HCT116 (cell line): ENCODE measurements at regions not wholly inside any gene's neighbourhood (a gene's known extent, or its start where the extent isn't known, plus 50 kb on each side); places are given as distances from the start of the nearest gene placed in this dataset.

Experiments used
- ATAC-seq: fragments of 200-7000 bp; cut with Tn5 transposase; 2 replicates; pipeline ENCODE4 v1.9.1; 2020; ENCODE audit warnings: mild to moderate bottlenecking, moderate library complexity
- BruUV-seq: library from RNA; stranded (reverse); fragments of 400-500 nt; replicated peaks from 2 replicates; lab custom pipeline; 2021; lab: Mats Ljungman, UMichigan
- CTCF ChIA-PET: fragments of 300-600 bp; sonication (Branson Sonifier 250); formaldehyde crosslinking; loops from one replicate; lab custom pipeline; 2021; ENCODE audit warnings: antibody characterized with exemption; lab: Charles Lee
- POLR2A ChIA-PET: fragments of 300-600, 350-600 bp; sonication (Branson Sonifier 250); formaldehyde crosslinking; loops from one replicate; lab custom pipeline; 2021; ENCODE audit warnings: antibody characterized with exemption; lab: Charles Lee
- RAD21 ChIA-PET, 2 experiments: fragments of 300-600 bp; sonication (Branson Sonifier 250); formaldehyde crosslinking; loops; one replicate each; lab custom pipeline; 2023; ENCODE audit warnings: low total read pairs in 2 of 2; ENCODE audit not compliant: uncharacterized antibody in 2 of 2, unreplicated experiment in 2 of 2, low non-redundant PET in 1 of 2; lab: Charles Lee
- DNase-seq: peaks from one replicate; pipeline ENCODE4 v3.0.0-alpha.2; 2010; ENCODE audit warnings: low read depth, low spot score
- H2AFZ ChIP-seq: fragments of 200-600 bp; shearing (Covaris generic), sonication (generic); 2 replicates; pipeline ENCODE4 v1.6.1; 2017; ENCODE audit warnings: low read depth, mixed run types, mixed read lengths, antibody characterized with exemption, low read length; ENCODE audit not compliant: poor library complexity, severe bottlenecking
- H3K27ac ChIP-seq: 2 replicates; pipeline ENCODE4 v1.5.1; 2012; ENCODE audit warnings: low read depth, low read length
- H3K27me3 ChIP-seq: fragments of 200-600 bp; sonication (generic); 2 replicates; pipeline ENCODE4 v1.6.1; 2016; ENCODE audit warnings: mixed run types, low read length, mixed read lengths; ENCODE audit not compliant: insufficient read depth
- H3K36me3 ChIP-seq, 2 experiments: fragments of 200-500 bp in 1 of 2; fragments of 200-600 bp in 1 of 2; sonication (Bioruptor generic) in 1 of 2; sonication (generic) in 1 of 2; 2 replicates each; pipeline versions ENCODE4 v1.5.1 to v1.6.1; 2014 to 2016; ENCODE audit warnings: low read length in 2 of 2, inconsistent platforms in 1 of 2, mixed read lengths in 1 of 2, mixed run types in 1 of 2; ENCODE audit not compliant: insufficient read depth in 2 of 2, control insufficient read depth in 1 of 2
- H3K4me1 ChIP-seq, 2 experiments: fragments of 200-600 bp in 1 of 2; sonication (generic) in 1 of 2; 2 replicates each; pipeline versions ENCODE4 v1.5.1 to v1.6.1; 2012 to 2017; ENCODE audit warnings: low read length in 2 of 2, inconsistent platforms in 1 of 2, mild to moderate bottlenecking in 1 of 2, mixed read lengths in 1 of 2, mixed run types in 1 of 2, moderate library complexity in 1 of 2; ENCODE audit not compliant: insufficient read depth in 2 of 2, control insufficient read depth in 1 of 2
- H3K4me2 ChIP-seq: fragments of 200-600 bp; sonication (generic); 2 replicates; pipeline ENCODE4 v1.6.1; 2017; ENCODE audit warnings: mixed run types, low read length, mixed read lengths
- H3K4me3 ChIP-seq, 2 experiments: fragments of 200-600 bp in 1 of 2; sonication (generic) in 1 of 2; replicated peaks in 1 of 2; 2 replicates each; pipeline ENCODE4 v1.5.1; 2011 to 2016; ENCODE audit warnings: low read length in 2 of 2, control low read depth in 1 of 2, low read depth in 1 of 2, mild to moderate bottlenecking in 1 of 2, mixed read lengths in 1 of 2, mixed run types in 1 of 2
- H3K79me2 ChIP-seq: fragments of 200-600 bp; sonication (generic); 2 replicates; pipeline ENCODE4 v1.6.1; 2017; ENCODE audit warnings: mild to moderate bottlenecking, mixed run types, low read length, moderate library complexity, mixed read lengths; ENCODE audit not compliant: insufficient read depth
- H3K9ac ChIP-seq: fragments of 200-600 bp; sonication (generic); 2 replicates; pipeline ENCODE4 v1.6.1; 2016; ENCODE audit warnings: low read length, mixed read lengths
- H3K9me2 ChIP-seq: fragments of 200-600 bp; sonication (generic), shearing (Covaris generic); 2 replicates; pipeline ENCODE4 v1.6.1; 2017; ENCODE audit warnings: mixed run types, mild to moderate bottlenecking, moderate library complexity; ENCODE audit not compliant: insufficient read depth
- H3K9me3 ChIP-seq, 2 experiments: fragments of 200-500 bp in 1 of 2; fragments of 200-600 bp in 1 of 2; sonication (Bioruptor generic) in 1 of 2; sonication (generic) in 1 of 2; 2 replicates each; pipeline ENCODE4 v1.6.1; 2014 to 2017; ENCODE audit warnings: low read length in 2 of 2, mixed read lengths in 2 of 2, inconsistent platforms in 1 of 2, low read depth in 1 of 2, mild to moderate bottlenecking in 1 of 2, mixed run types in 1 of 2, moderate library complexity in 1 of 2; ENCODE audit not compliant: control insufficient read depth in 1 of 2, insufficient read depth in 1 of 2
- H4K20me1 ChIP-seq: fragments of 200-600 bp; sonication (generic), shearing (Covaris generic); 2 replicates; pipeline ENCODE4 v1.6.1; 2017; ENCODE audit warnings: mixed run types, mild to moderate bottlenecking, moderate library complexity; ENCODE audit not compliant: insufficient read depth
- CBX3 ChIP-seq: IDR thresholded peaks from 2 replicates; pipeline ENCODE4 v1.6.1; 2012; ENCODE audit warnings: low read depth
- CEBPB ChIP-seq: IDR thresholded peaks from 2 replicates; pipeline ENCODE4 v1.6.1; 2012; ENCODE audit warnings: low read depth
- CTCF ChIP-seq, 3 experiments: fragments of 200-600 bp in 1 of 3; sonication (generic) in 1 of 3; IDR thresholded peaks in 2 of 3; conservative IDR thresholded peaks in 1 of 3; 2 replicates each; pipeline ENCODE4 v1.5.1; 2012 to 2017; ENCODE audit warnings: low read depth in 2 of 3, low read length in 2 of 3, antibody characterized with exemption in 1 of 3, borderline replicate concordance in 1 of 3, control low read depth in 1 of 3, mild to moderate bottlenecking in 1 of 3, mixed read lengths in 1 of 3, mixed run types in 1 of 3, moderate library complexity in 1 of 3; ENCODE audit not compliant: insufficient read depth in 1 of 3
- EGR1 ChIP-seq: IDR thresholded peaks from 2 replicates; pipeline ENCODE4 v1.6.1; 2012; ENCODE audit warnings: low read depth
- EZH2 ChIP-seq: fragments of 200-600 bp; sonication (generic); IDR thresholded peaks from 2 replicates; pipeline ENCODE4 v1.6.1; 2017; ENCODE audit warnings: antibody characterized with exemption, mixed run types
- FOSL1 ChIP-seq: IDR thresholded peaks from 2 replicates; pipeline ENCODE4 v1.6.1; 2012; ENCODE audit warnings: low read depth
- JUND ChIP-seq: IDR thresholded peaks from 2 replicates; pipeline ENCODE4 v1.6.1; 2012
- MAX ChIP-seq: IDR thresholded peaks from 2 replicates; pipeline ENCODE4 v1.6.1; 2012
- POLR2A ChIP-seq: IDR thresholded peaks from 2 replicates; pipeline ENCODE4 v1.7.0; 2011; ENCODE audit warnings: borderline replicate concordance; ENCODE audit not compliant: insufficient read depth, insufficient read length; ENCODE audit errors: extremely low read depth
- POLR2AphosphoS5 ChIP-seq: IDR thresholded peaks from 2 replicates; pipeline ENCODE4 v1.6.1; 2011; ENCODE audit warnings: mild to moderate bottlenecking, low read depth, low read length, moderate library complexity
- RAD21 ChIP-seq: IDR thresholded peaks from 2 replicates; pipeline ENCODE4 v1.6.1; 2012; ENCODE audit warnings: low read depth, mild to moderate bottlenecking
- SIN3A ChIP-seq: IDR thresholded peaks from 2 replicates; pipeline ENCODE4 v1.6.1; 2012; ENCODE audit warnings: low read depth
- SRF ChIP-seq: IDR thresholded peaks from 2 replicates; pipeline ENCODE4 v1.6.1; 2012; ENCODE audit warnings: low read depth
- TCF7L2 ChIP-seq: IDR thresholded peaks from 2 replicates; pipeline ENCODE4 v1.7.0; 2011; ENCODE audit warnings: borderline replicate concordance, inconsistent platforms; ENCODE audit not compliant: insufficient read depth, insufficient read length; ENCODE audit errors: extremely low read depth
- YY1 ChIP-seq: IDR thresholded peaks from 2 replicates; pipeline ENCODE4 v1.6.1; 2011; ENCODE audit warnings: low read length, low read depth, moderate library complexity, mild to moderate bottlenecking; ENCODE audit not compliant: insufficient replicate concordance; ENCODE audit errors: extremely low read depth
- ZFX ChIP-seq: fragments of 450-650 bp; IDR thresholded peaks from 2 replicates; pipeline ENCODE4 v1.6.1; 2017
- intact Hi-C: fragments of 100-400 bp; cut with micrococcal nuclease; formaldehyde crosslinking; loops from 2 replicates; pipeline ENCODE4 v1.10.0; 2022
- TF ChIP-seq, protein P1 (sequence below): IDR thresholded peaks from 2 replicates; pipeline ENCODE4 v1.6.1; 2012; ENCODE audit warnings: low read depth

DNA sequence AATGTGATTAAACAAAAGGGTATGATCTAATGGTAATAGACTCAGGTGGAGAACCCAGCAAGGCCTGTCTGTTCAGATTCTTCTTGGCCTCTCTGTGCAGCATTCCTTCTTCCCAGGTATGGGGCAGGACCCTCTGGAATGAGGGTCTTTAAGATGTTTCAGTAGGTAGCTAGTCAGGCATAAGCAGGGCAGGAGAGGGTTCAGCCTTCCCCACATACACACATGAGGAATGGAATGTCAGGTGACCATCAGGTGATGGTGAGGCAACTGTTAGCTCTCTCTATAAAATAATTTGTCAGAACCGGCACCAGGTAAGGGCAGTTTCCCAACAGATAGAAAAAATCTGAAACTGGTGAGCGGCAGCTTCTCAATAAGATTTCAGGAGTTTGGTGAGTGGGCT lies 222.3 kb upstream of the PHYHIPL start:
- H3K4me3 ChIP-seq: no peak overlapping the region
- no peak for DNase-seq
- TF ChIP-seq POLR2AphosphoS5 (no peak), ZFX (no peak), YY1 (no peak), EZH2 (no peak), SIN3A (no peak), RAD21 (no peak), JUND (no peak), SRF (no peak), MAX (no peak), TCF7L2 (no peak), CTCF (IDR thresholded peaks at IDR 0.05 in 2 of 3, conservative IDR thresholded peaks at IDR 0.05 in 1 of 3; ENCODE audit: borderline replicate concordance in 1 of 3, insufficient read depth in 1 of 3, low read depth in 2 of 3, low read length in 2 of 3) (no peak), EGR1 (no peak), CBX3 (no peak), CEBPB (no peak), POLR2A (no peak), FOSL1 (no peak)
- TF ChIP-seq, protein P1, sequence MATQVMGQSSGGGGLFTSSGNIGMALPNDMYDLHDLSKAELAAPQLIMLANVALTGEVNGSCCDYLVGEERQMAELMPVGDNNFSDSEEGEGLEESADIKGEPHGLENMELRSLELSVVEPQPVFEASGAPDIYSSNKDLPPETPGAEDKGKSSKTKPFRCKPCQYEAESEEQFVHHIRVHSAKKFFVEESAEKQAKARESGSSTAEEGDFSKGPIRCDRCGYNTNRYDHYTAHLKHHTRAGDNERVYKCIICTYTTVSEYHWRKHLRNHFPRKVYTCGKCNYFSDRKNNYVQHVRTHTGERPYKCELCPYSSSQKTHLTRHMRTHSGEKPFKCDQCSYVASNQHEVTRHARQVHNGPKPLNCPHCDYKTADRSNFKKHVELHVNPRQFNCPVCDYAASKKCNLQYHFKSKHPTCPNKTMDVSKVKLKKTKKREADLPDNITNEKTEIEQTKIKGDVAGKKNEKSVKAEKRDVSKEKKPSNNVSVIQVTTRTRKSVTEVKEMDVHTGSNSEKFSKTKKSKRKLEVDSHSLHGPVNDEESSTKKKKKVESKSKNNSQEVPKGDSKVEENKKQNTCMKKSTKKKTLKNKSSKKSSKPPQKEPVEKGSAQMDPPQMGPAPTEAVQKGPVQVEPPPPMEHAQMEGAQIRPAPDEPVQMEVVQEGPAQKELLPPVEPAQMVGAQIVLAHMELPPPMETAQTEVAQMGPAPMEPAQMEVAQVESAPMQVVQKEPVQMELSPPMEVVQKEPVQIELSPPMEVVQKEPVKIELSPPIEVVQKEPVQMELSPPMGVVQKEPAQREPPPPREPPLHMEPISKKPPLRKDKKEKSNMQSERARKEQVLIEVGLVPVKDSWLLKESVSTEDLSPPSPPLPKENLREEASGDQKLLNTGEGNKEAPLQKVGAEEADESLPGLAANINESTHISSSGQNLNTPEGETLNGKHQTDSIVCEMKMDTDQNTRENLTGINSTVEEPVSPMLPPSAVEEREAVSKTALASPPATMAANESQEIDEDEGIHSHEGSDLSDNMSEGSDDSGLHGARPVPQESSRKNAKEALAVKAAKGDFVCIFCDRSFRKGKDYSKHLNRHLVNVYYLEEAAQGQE: no peak
- H4K20me1 ChIP-seq: no peaks in the 10 kb centered on the region
- no TSS peak for BruUV-seq
- H3K79me2 ChIP-seq: no peaks in the 10 kb centered on the region
- ChIA-PET CTCF (no interaction called here), RAD21 (no interaction called here), POLR2A (no interaction called here)
- intact Hi-C loops: loop anchor here (5.0 to 10.0 kb wide), 5 partner anchors 169 to 881 kb away; no protein-coding TSS in a partner anchor
- no peak overlapping the region for H2AFZ ChIP-seq
- H3K9me2 ChIP-seq: no peaks in the 10 kb centered on the region
- H3K36me3 ChIP-seq: no peaks in the 10 kb centered on the region
- no peak for ATAC-seq
- H3K4me1 ChIP-seq: peaks cover 3 to 27% of the 10 kb centered on the region in 2 experiments; a peak in 3 of 4 replicates
- H3K4me2 ChIP-seq: no peak overlapping the region
- H3K9ac ChIP-seq: no peak overlapping the region
- no peaks in the 10 kb centered on the region for H3K9me3 ChIP-seq
- H3K27me3 ChIP-seq: no peaks in the 10 kb centered on the region
- no peak overlapping the region for H3K27ac ChIP-seq
